ENCODE measurements at regions not wholly inside any gene's neighbourhood (a gene's known extent, or its start where the extent isn't known, plus 50 kb on each side); places are given as distances from the start of the nearest gene placed in this dataset.

DNA sequence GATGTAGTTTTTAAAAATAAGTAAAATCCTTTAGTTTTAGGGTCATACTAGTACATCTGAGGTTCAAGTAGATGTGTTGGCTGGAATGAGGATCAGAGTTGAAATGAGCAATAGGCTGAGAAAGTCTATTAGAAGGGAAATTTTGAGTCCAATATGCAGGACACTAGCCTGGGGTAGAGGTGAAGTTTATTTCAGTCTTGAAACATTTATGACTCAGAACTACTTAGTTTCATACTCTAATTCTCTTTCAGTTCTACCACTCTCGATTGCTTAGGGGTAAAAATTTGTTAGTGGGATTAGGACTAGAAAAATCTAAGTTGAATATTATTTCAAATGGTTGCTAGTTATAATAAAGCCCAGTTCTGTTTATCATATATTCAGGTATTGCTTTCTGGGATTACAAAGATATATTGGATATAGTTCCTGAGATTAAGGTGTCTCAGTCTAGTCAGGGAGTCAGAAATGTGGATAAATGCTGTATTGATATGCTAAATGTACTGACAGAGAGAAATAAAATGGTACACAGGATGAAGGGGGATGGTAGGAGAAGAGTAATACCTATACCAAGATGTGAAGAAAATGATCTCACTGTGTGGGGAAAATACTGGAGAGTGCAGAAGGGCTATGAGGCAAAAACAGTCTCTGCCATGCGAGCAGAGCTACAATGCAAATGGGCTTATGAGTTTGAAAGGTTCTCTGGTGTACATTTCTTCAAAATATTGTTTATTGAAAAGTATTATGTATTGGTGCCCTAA is 395.8 kb upstream of the FBXO33 start:
- DNase-seq, result no peak
- Histone ChIP-seq H3K4me2 (ENCODE audit: low read length) (no peak overlapping the region), H3K9ac (ENCODE audit: low read length) (no peak overlapping the region), H4K8ac (ENCODE audit: low read depth, low read length) (no peak overlapping the region), H2AFZ (ENCODE audit: insufficient read depth, low read length, poor library complexity) (no peak overlapping the region), H2BK5ac (ENCODE audit: low read depth, low read length, poor library complexity) (no peak overlapping the region), H3K18ac (ENCODE audit: low read length) (no peak overlapping the region), H3K4me1 (ENCODE audit: control insufficient read depth in 1 of 2, insufficient read depth in 2 of 2, low read length in 2 of 2) (no peaks in the 10 kb centered on the region), H3K27me3 (ENCODE audit: insufficient read depth, low read length) (no peaks in the 10 kb centered on the region), H3K4me3 (ENCODE audit: low read depth, low read length) (no peak overlapping the region), H3K14ac (ENCODE audit: low read length) (no peak overlapping the region), H3K23ac (ENCODE audit: low read length) (no peak overlapping the region), H2AK5ac (ENCODE audit: low read length) (no peak overlapping the region), H3K36me3 (ENCODE audit: control insufficient read depth in 1 of 2, insufficient read depth in 2 of 2, low read length in 2 of 2) (no peaks in the 10 kb centered on the region), H2BK120ac (ENCODE audit: insufficient read depth, low read length, poor library complexity) (no peak overlapping the region), H3K27ac (ENCODE audit: low read depth, low read length) (no peak overlapping the region), H2BK12ac (ENCODE audit: low read length) (no peak overlapping the region), H4K91ac (ENCODE audit: low read depth, low read length) (no peak overlapping the region), H3K79me2 (ENCODE audit: control insufficient read depth, insufficient read depth, low read length, poor library complexity) (no peaks in the 10 kb centered on the region), H4K12ac (ENCODE audit: low read depth, low read length) (no peak overlapping the region), H3K4ac (ENCODE audit: low read depth, low read length) (no peak overlapping the region), H3K79me1 (ENCODE audit: low read length) (no peaks in the 10 kb centered on the region), H3K9me3 (ENCODE audit: insufficient read depth, low read depth, low read length) (peaks cover 1% of the 10 kb centered on the region)
- no CpG with 5 or more reads among the region's 2 CpGs for WGBS (ENCODE audit: extremely low coverage, insufficient coverage, insufficient read length)

DNA sequence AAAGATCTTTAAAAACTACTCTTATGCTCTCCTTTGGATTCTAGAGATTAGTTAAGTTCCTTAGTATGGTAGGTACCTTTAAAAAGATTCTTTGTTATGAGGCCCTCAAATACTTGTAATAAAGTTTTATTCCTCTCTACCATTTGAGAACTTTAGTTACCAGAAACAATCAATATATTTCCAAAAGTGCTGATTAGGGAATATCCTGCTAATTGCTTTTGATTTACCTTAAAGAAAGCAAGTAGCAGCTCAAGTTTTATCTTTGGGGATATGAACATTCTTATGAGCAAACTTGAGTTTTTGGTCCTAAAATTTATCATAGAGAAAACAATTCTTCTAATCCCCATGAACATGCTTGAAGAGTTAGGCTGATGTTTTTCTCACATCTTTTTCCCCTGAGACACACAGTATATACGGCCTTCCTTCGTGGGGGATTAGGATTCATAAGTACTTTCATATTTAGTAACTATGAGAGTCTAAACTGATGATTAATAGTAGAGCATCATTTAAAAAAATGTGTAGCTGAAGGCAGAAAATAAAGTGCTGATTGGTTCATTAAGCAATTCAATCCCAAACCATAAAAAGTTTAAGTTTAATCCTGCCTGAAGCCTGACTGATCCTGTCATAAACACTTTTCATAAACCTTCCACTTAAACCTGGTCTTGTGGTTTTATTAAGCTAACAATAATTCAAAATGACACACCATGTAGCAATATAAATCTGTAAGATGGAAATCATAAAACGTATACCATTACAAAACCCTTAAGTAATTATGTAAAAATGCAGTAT is 380.5 kb upstream of the FBXO33 start:
- Histone ChIP-seq H3K4me3 (ENCODE audit: low read depth, low read length) (no peak overlapping the region), H3K18ac (ENCODE audit: low read length) (no peak overlapping the region), H3K4me2 (ENCODE audit: low read length) (no peak overlapping the region), H3K27ac (ENCODE audit: low read depth, low read length) (no peak overlapping the region), H4K12ac (ENCODE audit: low read depth, low read length) (no peak overlapping the region), H3K79me1 (ENCODE audit: low read length) (no peaks in the 10 kb centered on the region), H3K4me1 (ENCODE audit: control insufficient read depth in 1 of 2, insufficient read depth in 2 of 2, low read length in 2 of 2) (no peaks in the 10 kb centered on the region), H4K91ac (ENCODE audit: low read depth, low read length) (no peak overlapping the region), H3K27me3 (ENCODE audit: insufficient read depth, low read length) (no peaks in the 10 kb centered on the region), H3K36me3 (ENCODE audit: control insufficient read depth in 1 of 2, insufficient read depth in 2 of 2, low read length in 2 of 2) (no peaks in the 10 kb centered on the region), H3K23ac (ENCODE audit: low read length) (no peak overlapping the region), H4K8ac (ENCODE audit: low read depth, low read length) (no peak overlapping the region), H3K9ac (ENCODE audit: low read length) (no peak overlapping the region), H3K4ac (ENCODE audit: low read depth, low read length) (no peak overlapping the region), H2BK12ac (ENCODE audit: low read length) (no peak overlapping the region), H2BK120ac (ENCODE audit: insufficient read depth, low read length, poor library complexity) (no peak overlapping the region), H3K14ac (ENCODE audit: low read length) (no peak overlapping the region), H2BK5ac (ENCODE audit: low read depth, low read length, poor library complexity) (no peak overlapping the region), H2AFZ (ENCODE audit: insufficient read depth, low read length, poor library complexity) (no peak overlapping the region), H3K79me2 (ENCODE audit: control insufficient read depth, insufficient read depth, low read length, poor library complexity) (no peaks in the 10 kb centered on the region), H2AK5ac (ENCODE audit: low read length) (no peak overlapping the region), H3K9me3 (ENCODE audit: insufficient read depth, low read depth, low read length) (no peaks in the 10 kb centered on the region)
- DNase-seq, result no peak
- WGBS (ENCODE audit: extremely low coverage, insufficient coverage, insufficient read length), result no CpG with 5 or more reads among the region's 3 CpGs

DNA sequence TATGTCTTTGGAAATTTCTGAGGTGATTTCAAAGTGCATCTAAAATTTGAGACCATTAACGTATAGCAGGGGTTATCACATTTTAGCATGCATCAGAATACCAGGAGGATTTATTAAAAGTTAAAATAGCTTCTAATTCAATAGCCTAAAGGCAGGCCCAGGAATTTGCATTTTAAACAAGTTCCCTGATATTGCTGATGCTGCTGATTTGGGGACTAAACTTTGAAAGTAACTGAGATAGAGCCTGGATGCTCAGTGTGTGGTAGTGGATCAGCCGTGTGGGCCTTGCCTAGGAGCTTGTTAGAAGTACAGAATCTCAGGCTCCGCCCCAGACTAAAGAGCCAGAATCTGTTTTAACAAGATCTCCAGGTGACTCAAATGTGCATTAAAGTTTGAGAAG is 375.0 kb upstream of the FBXO33 start:
- Histone ChIP-seq H3K4me3 (ENCODE audit: low read depth, low read length) (no peak overlapping the region), H4K91ac (ENCODE audit: low read depth, low read length) (no peak overlapping the region), H3K4me2 (ENCODE audit: low read length) (no peak overlapping the region), H3K4ac (ENCODE audit: low read depth, low read length) (no peak overlapping the region), H2AK5ac (ENCODE audit: low read length) (no peak overlapping the region), H3K79me2 (ENCODE audit: control insufficient read depth, insufficient read depth, low read length, poor library complexity) (no peaks in the 10 kb centered on the region), H3K9me3 (ENCODE audit: insufficient read depth, low read depth, low read length) (no peaks in the 10 kb centered on the region), H3K36me3 (ENCODE audit: control insufficient read depth in 1 of 2, insufficient read depth in 2 of 2, low read length in 2 of 2) (no peaks in the 10 kb centered on the region), H3K27me3 (ENCODE audit: insufficient read depth, low read length) (no peaks in the 10 kb centered on the region), H3K79me1 (ENCODE audit: low read length) (no peaks in the 10 kb centered on the region), H3K18ac (ENCODE audit: low read length) (no peak overlapping the region), H2BK12ac (ENCODE audit: low read length) (no peak overlapping the region), H3K23ac (ENCODE audit: low read length) (no peak overlapping the region), H2BK5ac (ENCODE audit: low read depth, low read length, poor library complexity) (no peak overlapping the region), H3K4me1 (ENCODE audit: control insufficient read depth in 1 of 2, insufficient read depth in 2 of 2, low read length in 2 of 2) (no peaks in the 10 kb centered on the region), H4K12ac (ENCODE audit: low read depth, low read length) (no peak overlapping the region), H3K9ac (ENCODE audit: low read length) (no peak overlapping the region), H2AFZ (ENCODE audit: insufficient read depth, low read length, poor library complexity) (no peak overlapping the region), H3K14ac (ENCODE audit: low read length) (no peak overlapping the region), H4K8ac (ENCODE audit: low read depth, low read length) (no peak overlapping the region), H3K27ac (ENCODE audit: low read depth, low read length) (no peak overlapping the region), H2BK120ac (ENCODE audit: insufficient read depth, low read length, poor library complexity) (no peak overlapping the region)
- no peak for DNase-seq
- no CpG with 5 or more reads among the region's 3 CpGs for WGBS (ENCODE audit: extremely low coverage, insufficient coverage, insufficient read length)

DNA sequence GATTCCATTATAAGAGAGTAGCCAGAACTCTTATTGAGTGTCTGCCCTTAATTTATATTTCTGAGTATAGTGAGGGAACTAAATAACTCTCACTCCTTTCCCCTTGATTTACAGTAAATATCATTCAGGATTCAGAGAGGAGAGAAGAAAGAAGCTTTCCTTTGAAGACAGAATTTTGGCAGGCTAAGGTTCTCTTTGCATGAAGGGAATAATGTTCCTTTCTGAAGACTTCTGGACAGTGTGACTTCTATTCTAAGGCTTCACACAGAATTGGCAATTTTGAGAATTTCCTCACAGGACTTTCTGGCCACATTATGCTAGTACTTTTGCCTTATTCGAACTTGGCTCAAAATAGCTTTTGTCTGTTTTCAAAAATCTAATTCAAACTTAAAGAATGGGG is 352.2 kb upstream of the FBXO33 start:
- H2BK5ac ChIP-seq (ENCODE audit: low read depth, low read length, poor library complexity), result no peak overlapping the region
- no peak overlapping the region for H3K4me3 ChIP-seq (ENCODE audit: low read depth, low read length)
- no CpG with 5 or more reads among the region's 1 CpG for WGBS (ENCODE audit: extremely low coverage, insufficient coverage, insufficient read length)
- no peaks in the 10 kb centered on the region for H3K27me3 ChIP-seq (ENCODE audit: insufficient read depth, low read length)
- no peaks in the 10 kb centered on the region for H3K79me1 ChIP-seq (ENCODE audit: low read length)
- no peak overlapping the region for H3K18ac ChIP-seq (ENCODE audit: low read length)
- H4K12ac ChIP-seq (ENCODE audit: low read depth, low read length), result no peak overlapping the region
- H3K9ac ChIP-seq (ENCODE audit: low read length), result no peak overlapping the region
- no peak overlapping the region for H2AFZ ChIP-seq (ENCODE audit: insufficient read depth, low read length, poor library complexity)
- H2BK12ac ChIP-seq (ENCODE audit: low read length), result no peak overlapping the region
- H3K4me1 ChIP-seq (ENCODE audit: control insufficient read depth in 1 of 2, insufficient read depth in 2 of 2, low read length in 2 of 2), result no peaks in the 10 kb centered on the region
- H3K4me2 ChIP-seq (ENCODE audit: low read length), result no peak overlapping the region
- no peak overlapping the region for H3K14ac ChIP-seq (ENCODE audit: low read length)
- H4K8ac ChIP-seq (ENCODE audit: low read depth, low read length), result no peak overlapping the region
- no peak overlapping the region for H3K27ac ChIP-seq (ENCODE audit: low read depth, low read length)
- H3K79me2 ChIP-seq (ENCODE audit: control insufficient read depth, insufficient read depth, low read length, poor library complexity), result no peaks in the 10 kb centered on the region
- H3K4ac ChIP-seq (ENCODE audit: low read depth, low read length), result no peak overlapping the region
- no peak overlapping the region for H2BK120ac ChIP-seq (ENCODE audit: insufficient read depth, low read length, poor library complexity)
- no peak overlapping the region for H4K91ac ChIP-seq (ENCODE audit: low read depth, low read length)
- H3K36me3 ChIP-seq (ENCODE audit: control insufficient read depth in 1 of 2, insufficient read depth in 2 of 2, low read length in 2 of 2), result no peaks in the 10 kb centered on the region
- DNase-seq, result no peak
- H3K9me3 ChIP-seq (ENCODE audit: insufficient read depth, low read depth, low read length), result no peaks in the 10 kb centered on the region
- no peak overlapping the region for H3K23ac ChIP-seq (ENCODE audit: low read length)
- H2AK5ac ChIP-seq (ENCODE audit: low read length), result no peak overlapping the region

Measured in trophoblast cell (in vitro differentiated cells and primary cell).